Neural crest cell (in vitro differentiated cells): ENCODE measurements at regions not wholly inside any gene's neighbourhood (a gene's known extent, or its start where the extent isn't known, plus 50 kb on each side); places are given as distances from the start of the nearest gene placed in this dataset.
A peak's percentile ranks its signal among the peaks of the same experiment; 100 is the strongest.

Experiments
- DNase-seq: peaks from one replicate; pipeline ENCODE4 v3.0.0; 2021; ENCODE audit warnings: low read depth, mixed read lengths, low spot score
- H3K27ac Mint-ChIP-seq: one replicate; pipeline ENCODE4 v1.8.0; 2021; ENCODE audit warnings: mild to moderate bottlenecking, mixed read lengths; ENCODE audit not compliant: unreplicated experiment
- H3K27me3 Mint-ChIP-seq: 2 replicates; pipeline ENCODE4 v1.8.0; 2021; ENCODE audit warnings: low read depth, mild to moderate bottlenecking, mixed read lengths
- H3K36me3 Mint-ChIP-seq: 2 replicates; pipeline ENCODE4 v1.8.0; 2021; ENCODE audit warnings: low read depth, mild to moderate bottlenecking, mixed read lengths
- H3K4me1 Mint-ChIP-seq: 2 replicates; pipeline ENCODE4 v1.8.0; 2021; ENCODE audit warnings: mixed read lengths
- H3K4me3 Mint-ChIP-seq: one replicate; pipeline ENCODE4 v1.8.0; 2021; ENCODE audit warnings: mild to moderate bottlenecking, mixed read lengths
- H3K9me3 Mint-ChIP-seq: 2 replicates; pipeline ENCODE4 v1.8.0; 2021; ENCODE audit warnings: mixed read lengths
- CTCF ChIP-seq: fragments of 200-600 bp; sonication (generic); conservative IDR thresholded peaks from 2 replicates; pipeline ENCODE4 v1.5.0; 2021; ENCODE audit warnings: antibody characterized with exemption, mild to moderate bottlenecking

GRCh38 chr2:128494640-128495321 lies 176.1 kb upstream of the HS6ST1 start:
- H3K9me3 Mint-ChIP-seq: no peaks in the 10 kb centered on the region
- no peak overlapping the region for H3K4me3 Mint-ChIP-seq
- no peaks in the 10 kb centered on the region for H3K4me1 Mint-ChIP-seq
- no peak overlapping the region for H3K27ac Mint-ChIP-seq
- no peak for DNase-seq
- no peaks in the 10 kb centered on the region for H3K36me3 Mint-ChIP-seq
- TF ChIP-seq CTCF: no peak
- no peaks in the 10 kb centered on the region for H3K27me3 Mint-ChIP-seq

GRCh38 chr2:128495996-128496547 lies 177.4 kb upstream of the HS6ST1 start:
- Mint-ChIP-seq H3K36me3 (no peaks in the 10 kb centered on the region), H3K27ac (no peak overlapping the region), H3K9me3 (no peaks in the 10 kb centered on the region), H3K4me1 (no peaks in the 10 kb centered on the region), H3K4me3 (no peak overlapping the region), H3K27me3 (no peaks in the 10 kb centered on the region)
- TF ChIP-seq CTCF: no peak
- no peak for DNase-seq

GRCh38 chr2:128496700-128497099 lies 178.0 kb upstream of the HS6ST1 start:
- no peaks in the 10 kb centered on the region for H3K27me3 Mint-ChIP-seq
- H3K4me3 Mint-ChIP-seq: no peak overlapping the region
- no peaks in the 10 kb centered on the region for H3K36me3 Mint-ChIP-seq
- no peak for TF ChIP-seq CTCF
- H3K27ac Mint-ChIP-seq: no peak overlapping the region
- H3K9me3 Mint-ChIP-seq: no peaks in the 10 kb centered on the region
- DNase-seq: no peak
- no peaks in the 10 kb centered on the region for H3K4me1 Mint-ChIP-seq

- H3K9me3 Mint-ChIP-seq: no peaks in the 10 kb centered on the region
- no peak for DNase-seq
- H3K27ac Mint-ChIP-seq: no peak overlapping the region
- no peak for TF ChIP-seq CTCF
- H3K4me1 Mint-ChIP-seq: peaks cover under 1% of the 10 kb centered on the region
- no peaks in the 10 kb centered on the region for H3K36me3 Mint-ChIP-seq
- H3K27me3 Mint-ChIP-seq: no peaks in the 10 kb centered on the region
- no peak overlapping the region for H3K4me3 Mint-ChIP-seq
Observed at GRCh38 chr2:128497461-128497860, 178.8 kb upstream of the HS6ST1 start.

- TF ChIP-seq CTCF: no peak
- Mint-ChIP-seq H3K27me3 (no peaks in the 10 kb centered on the region), H3K9me3 (no peaks in the 10 kb centered on the region), H3K4me3 (no peak overlapping the region), H3K36me3 (no peaks in the 10 kb centered on the region), H3K27ac (peak overlapping the region; percentile 57), H3K4me1 (peaks cover 4% of the 10 kb centered on the region)
- DNase-seq: no peak
Observed at GRCh38 chr2:128498086-128498485, 179.4 kb upstream of the HS6ST1 start.
